Tibial nerve (tissue), 4 donors: ENCODE measurements at regions not wholly inside any gene's neighbourhood (a gene's known extent, or its start where the extent isn't known, plus 50 kb on each side); places are given as distances from the start of the nearest gene placed in this dataset.

Experiments used
- EP300 ChIP-seq, 2 donors: sonication (generic); formaldehyde crosslinking; IDR thresholded peaks; one replicate each; pipeline ENCODE4 v1.6.1; 2017; ENCODE audit warnings: antibody characterized with exemption in 2 of 2, mild to moderate bottlenecking in 1 of 2
- POLR2A ChIP-seq, 2 donors: fragments of 450-650 bp; IDR thresholded peaks; one replicate each; pipeline ENCODE4 v1.6.1; 2017; ENCODE audit warnings: antibody characterized with exemption in 2 of 2, mild to moderate bottlenecking in 2 of 2, moderate library complexity in 2 of 2
- TF ChIP-seq, protein P1 (sequence below), 5 experiments: fragments of 200-600 bp in 3 of 5; fragments of 450-650 bp in 2 of 5; sonication (generic) in 3 of 5; IDR thresholded peaks; one replicate each; pipeline ENCODE4 v1.5.1; 2016 to 2019; ENCODE audit warnings: antibody characterized with exemption in 5 of 5, mild to moderate bottlenecking in 3 of 5, moderate library complexity in 2 of 5

DNA sequence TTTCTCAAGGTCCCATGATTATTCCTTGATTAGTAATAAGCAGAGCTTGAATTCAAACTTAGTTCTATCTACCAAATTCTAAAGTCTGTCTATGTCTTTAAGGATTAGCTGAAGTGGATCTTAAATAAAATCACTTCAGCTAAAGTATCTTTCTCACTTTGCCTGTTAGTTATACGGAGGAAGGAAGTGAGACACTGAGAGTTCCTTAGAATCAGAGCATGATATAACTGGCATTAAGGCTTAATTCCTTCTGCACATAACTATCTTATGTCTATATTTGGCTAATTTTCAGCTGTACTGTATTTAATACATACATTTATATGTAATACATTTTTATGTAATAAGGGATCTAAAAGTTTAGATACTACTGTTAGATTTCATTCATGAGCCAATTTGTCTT lies 491.1 kb upstream of the GHITM start:
- TF ChIP-seq, protein P1, sequence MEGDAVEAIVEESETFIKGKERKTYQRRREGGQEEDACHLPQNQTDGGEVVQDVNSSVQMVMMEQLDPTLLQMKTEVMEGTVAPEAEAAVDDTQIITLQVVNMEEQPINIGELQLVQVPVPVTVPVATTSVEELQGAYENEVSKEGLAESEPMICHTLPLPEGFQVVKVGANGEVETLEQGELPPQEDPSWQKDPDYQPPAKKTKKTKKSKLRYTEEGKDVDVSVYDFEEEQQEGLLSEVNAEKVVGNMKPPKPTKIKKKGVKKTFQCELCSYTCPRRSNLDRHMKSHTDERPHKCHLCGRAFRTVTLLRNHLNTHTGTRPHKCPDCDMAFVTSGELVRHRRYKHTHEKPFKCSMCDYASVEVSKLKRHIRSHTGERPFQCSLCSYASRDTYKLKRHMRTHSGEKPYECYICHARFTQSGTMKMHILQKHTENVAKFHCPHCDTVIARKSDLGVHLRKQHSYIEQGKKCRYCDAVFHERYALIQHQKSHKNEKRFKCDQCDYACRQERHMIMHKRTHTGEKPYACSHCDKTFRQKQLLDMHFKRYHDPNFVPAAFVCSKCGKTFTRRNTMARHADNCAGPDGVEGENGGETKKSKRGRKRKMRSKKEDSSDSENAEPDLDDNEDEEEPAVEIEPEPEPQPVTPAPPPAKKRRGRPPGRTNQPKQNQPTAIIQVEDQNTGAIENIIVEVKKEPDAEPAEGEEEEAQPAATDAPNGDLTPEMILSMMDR (IDR thresholded peaks at IDR 0.05), result no peak
- TF ChIP-seq POLR2A (IDR thresholded peaks at IDR 0.05) (no peak), EP300 (IDR thresholded peaks at IDR 0.05) (no peak)
